LoVo (cell line): ENCODE measurements at regions not wholly inside any gene's neighbourhood (a gene's known extent, or its start where the extent isn't known, plus 50 kb on each side); places are given as distances from the start of the nearest gene placed in this dataset.
"Not testable (repeated sequence)": the region's sequence is repeated elsewhere in the genome, so short reads cannot be mapped to it uniquely, and the experiment has no call there.

Source experiments
- DNase-seq: peaks from one replicate; pipeline ENCODE4 v3.0.0-alpha.2; 2016; ENCODE audit warnings: low spot score

DNA sequence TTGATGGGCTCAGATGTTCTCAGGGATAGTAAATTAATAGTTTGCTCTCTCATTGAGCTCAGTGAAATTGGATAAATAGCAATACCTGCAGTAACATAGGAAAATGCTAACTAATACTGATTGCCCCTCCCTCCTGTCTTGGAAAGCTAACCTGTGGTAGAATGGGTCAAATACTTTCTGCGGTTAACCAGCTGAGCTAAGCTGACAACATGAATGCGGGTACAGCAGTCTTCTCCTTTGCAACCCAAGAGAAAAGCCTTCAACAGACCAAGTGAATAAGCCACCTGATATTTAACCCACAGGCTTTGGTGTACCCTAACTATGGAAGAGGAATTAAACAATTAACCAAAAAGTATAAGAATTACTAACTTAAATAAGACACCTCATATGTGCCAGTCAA lies 408.3 kb upstream of the MAF start:
- DNase-seq = no peak

GRCh38 chr16:80007231-80007630 lies 406.7 kb upstream of the MAF start:
- DNase-seq = no peak

DNA sequence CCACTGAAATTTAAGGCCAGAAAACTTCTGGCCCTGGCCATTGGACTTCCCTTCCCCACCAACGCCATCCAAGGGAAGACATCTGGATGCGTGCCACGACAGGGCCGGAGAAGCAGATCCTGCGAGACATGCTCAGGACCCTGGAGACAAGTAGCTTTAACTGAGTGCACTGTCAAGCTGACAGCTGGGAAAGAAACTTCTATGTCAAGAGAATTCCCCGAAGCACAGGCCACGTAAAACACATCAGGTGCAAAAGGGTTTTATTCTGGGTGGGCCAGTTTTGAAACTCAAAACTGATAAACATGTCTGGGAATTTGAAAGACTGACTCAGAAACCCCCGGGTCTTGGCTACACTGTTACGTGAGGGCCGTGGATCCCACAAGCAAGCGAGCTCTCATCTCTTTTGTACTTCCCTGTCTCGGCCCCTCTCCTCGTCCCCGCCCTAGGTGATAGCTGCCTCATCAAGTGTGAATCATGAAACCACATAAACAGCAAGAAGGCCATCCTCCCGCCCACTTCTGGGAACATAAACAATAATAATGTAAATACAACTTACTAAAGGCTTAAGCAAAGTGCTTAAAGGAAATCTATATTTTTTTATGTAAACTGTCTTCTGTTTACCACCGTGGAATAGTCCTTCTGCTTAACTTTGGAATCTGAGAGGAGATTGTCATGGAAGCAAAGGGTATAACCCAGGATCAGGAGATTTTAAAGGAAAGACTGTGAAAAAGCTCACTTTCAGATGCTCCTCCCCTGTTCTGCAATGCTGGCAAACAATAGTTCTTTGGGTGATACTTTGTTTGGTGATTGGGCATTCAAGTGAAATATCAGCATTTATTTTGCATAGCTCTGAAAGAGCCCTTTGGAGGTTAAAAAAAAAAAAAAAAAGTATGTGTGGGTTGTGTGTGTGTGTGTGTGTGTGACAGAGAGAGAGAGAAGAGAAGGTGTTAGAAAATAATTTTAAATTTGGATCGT lies 406.0 kb upstream of the MAF start:
- peak; percentile 16 for DNase-seq

GRCh38 chr16:80004113-80004512 lies 403.6 kb upstream of the MAF start:
- no peak for DNase-seq

- no peak for DNase-seq
Measured at GRCh38 chr16:80002261-80002660, 401.7 kb upstream of the MAF start.

DNA sequence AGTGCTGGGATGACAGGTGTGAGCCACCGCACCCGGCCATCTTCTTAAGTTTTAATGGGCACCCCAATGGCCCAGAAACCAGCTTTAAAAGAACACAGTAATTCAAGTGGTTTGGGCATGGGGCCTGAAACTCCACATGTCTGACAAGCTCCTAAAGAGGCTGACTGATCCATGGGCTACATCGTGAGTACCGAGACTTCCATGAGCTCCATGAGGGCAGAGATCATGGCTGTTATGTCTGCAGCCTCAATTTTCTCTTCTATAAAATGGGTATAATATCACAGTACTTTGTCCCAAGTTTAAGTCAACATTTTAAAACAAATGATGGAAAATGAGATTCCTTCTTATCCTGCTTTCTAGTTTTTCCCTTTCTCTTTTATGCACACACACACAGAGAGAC lies 397.6 kb upstream of the MAF start:
- DNase-seq = no peak

DNA sequence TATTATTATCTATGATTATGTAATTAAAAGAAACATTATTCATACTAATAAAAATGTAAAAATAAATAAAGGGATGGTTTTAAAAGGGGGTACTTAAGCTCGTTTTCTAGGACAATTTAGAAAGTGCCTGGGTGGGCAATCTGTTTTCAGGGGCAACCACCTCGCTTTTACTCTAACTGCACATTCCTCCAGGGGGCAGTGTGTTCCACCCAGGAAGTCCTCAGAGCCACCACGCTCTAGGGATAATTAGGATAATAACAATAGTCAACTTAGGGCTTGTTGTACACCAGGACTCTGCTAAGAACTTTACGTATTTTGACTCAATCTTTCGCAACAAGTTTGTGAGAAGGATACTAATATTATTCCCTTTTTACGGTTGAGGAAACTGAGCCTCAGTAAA lies 396.7 kb upstream of the MAF start:
- peak; percentile 4 for DNase-seq

GRCh38 chr16:79996321-79996720 lies 395.8 kb upstream of the MAF start:
- no peak for DNase-seq

DNA sequence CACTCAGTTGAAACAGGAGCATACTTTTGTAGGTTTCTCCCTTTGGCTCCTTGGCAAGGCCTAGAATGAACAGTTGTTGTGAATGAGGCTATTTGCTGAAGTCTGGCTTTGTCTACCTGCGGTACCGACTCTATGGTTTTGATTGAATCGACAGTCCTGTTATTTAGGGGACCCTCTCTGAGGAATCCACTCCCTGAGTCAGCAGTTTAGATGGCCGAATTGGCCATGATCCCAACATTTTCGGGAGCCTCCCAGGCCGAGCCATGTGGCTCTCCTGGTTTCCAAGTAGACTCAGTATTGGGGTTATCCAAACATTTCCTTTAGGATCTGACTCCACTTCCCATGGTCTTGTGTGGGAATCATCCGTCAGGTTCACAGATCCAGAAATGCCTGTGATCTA lies 394.8 kb upstream of the MAF start:
- DNase-seq = no peak

DNA sequence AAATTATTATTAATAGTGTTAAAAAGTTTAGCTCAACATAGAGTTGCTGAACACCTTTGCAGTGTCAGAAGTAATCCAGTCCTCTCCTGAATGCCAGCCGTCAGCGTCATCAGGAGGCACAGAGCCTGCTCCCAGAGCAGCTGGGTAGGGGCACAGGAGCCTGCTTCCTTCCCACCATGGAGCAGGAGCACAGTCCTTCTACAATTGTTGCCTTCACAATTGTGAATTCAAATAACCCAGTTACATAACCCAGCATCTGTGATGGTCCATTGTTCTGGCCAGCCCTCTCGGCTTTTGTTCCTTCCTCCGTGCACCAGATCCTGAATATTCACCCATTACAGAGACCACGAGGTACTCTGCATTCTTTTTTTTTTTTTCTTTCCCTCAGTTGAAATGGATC lies 393.9 kb upstream of the MAF start:
- no peak for DNase-seq

- DNase-seq = no peak
Measured at GRCh38 chr16:79993629-79994209, 393.2 kb upstream of the MAF start.

GRCh38 chr16:79991969-79992368 lies 391.4 kb upstream of the MAF start:
- DNase-seq = no peak

DNA sequence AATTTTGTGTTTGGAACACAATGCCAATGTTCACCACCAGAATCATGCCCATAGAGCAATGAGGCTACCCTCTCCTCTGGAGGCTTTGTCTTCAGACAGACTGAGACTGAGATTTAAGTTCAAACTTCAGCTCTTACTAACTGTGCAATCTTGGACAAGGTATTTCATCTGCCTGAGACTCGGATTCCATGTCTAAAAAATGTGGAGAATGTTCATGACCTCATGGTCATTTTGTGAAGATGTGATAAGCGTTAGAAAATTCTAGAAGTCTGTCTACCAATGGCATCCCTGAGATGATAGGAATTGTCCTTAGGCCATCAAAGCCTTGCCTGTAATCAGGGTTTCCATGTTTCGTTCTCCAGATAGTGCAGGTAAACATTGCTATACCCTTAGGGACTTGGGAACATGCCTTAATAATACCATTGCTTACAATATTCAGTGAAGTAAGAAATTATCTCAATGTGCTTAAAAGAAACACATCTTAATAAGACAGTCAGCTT lies 388.2 kb upstream of the MAF start:
- no peak for DNase-seq

DNA sequence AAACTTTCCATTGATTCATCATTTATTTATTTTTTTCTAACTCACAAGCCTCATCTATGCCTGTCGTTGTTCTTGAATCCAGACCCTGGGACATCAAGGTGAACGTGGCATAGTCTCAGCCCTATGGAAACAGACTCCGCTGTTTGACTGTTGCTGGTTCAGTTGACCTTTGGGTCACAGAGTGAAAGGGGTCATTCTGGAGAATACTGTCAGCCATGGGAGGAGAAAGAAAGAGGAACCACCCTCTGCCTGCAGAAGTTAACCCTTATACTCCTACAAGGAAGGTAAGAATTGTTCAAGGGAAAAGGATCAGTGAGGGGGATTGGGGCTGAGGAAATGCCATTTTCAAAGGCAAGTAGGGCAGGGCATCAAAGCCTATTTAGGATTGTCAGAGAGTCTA lies 387.6 kb upstream of the MAF start:
- DNase-seq = no peak

GRCh38 chr16:79986352-79986751 lies 385.8 kb upstream of the MAF start:
- DNase-seq = no peak

GRCh38 chr16:79985606-79986005 lies 385.1 kb upstream of the MAF start:
- DNase-seq = no peak

- not testable (repeated sequence) for DNase-seq
Measured at GRCh38 chr16:79984149-79984548, 383.6 kb upstream of the MAF start.

GRCh38 chr16:79982862-79983261 lies 382.3 kb upstream of the MAF start:
- no peak for DNase-seq

- DNase-seq = no peak
Measured at GRCh38 chr16:79982361-79982760, 381.8 kb upstream of the MAF start.

GRCh38 chr16:79981814-79982213 lies 381.3 kb upstream of the MAF start:
- no peak for DNase-seq

DNA sequence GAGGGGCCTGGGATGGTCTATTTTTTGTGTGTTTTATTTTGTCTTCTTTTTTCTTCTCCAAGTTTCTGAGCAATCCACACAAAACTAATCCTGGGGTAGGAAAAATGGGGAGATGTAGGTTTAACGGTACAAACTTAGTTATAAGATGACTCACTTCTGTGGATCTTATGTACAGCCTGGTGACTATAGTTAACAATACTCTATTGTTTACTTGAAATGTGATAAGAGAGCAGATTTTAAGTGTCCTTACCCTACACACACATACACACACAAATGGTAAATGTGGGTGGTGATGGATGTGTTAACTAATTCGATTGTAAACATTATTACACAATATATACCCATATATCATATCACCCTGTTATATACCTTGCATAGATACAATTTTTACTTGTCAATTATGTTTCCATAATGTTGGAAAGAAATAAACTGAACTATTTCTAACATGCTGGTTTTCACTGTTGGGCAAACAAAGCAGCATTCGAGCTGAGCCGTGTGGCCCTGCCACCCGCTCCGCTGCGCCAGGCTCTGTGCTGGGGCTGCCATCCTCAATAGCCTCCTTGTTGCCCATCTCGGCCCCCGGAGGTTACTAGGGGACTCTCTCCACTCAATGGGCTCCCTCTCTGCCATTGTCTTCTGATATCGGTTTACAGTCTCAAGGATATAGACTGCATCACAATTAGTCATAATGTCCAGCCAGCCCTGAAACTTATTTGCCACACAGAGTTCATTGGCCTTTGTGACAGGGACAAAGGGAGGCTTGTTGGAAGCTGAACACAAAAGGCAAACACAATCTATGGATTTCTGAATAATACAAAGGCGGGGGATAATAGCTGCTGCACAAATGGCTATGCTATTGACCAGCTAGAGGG lies 380.3 kb upstream of the MAF start:
- DNase-seq = no peak
